Osteoblast (primary cell): ENCODE measurements at regions not wholly inside any gene's neighbourhood (a gene's known extent, or its start where the extent isn't known, plus 50 kb on each side); places are given as distances from the start of the nearest gene placed in this dataset.

Experiments
- DNase-seq: peaks from one replicate; pipeline ENCODE4 v3.0.0; 2011; ENCODE audit warnings: low spot score, mixed read lengths; ENCODE audit not compliant: insufficient read length; ENCODE audit errors: missing footprints
- H2AFZ ChIP-seq: 2 replicates; pipeline ENCODE4 v1.6.0; 2011; ENCODE audit warnings: mild to moderate bottlenecking, low read length
- H3K27ac ChIP-seq: 2 replicates; pipeline ENCODE4 v1.5.1; 2011; ENCODE audit warnings: mild to moderate bottlenecking, low read depth, low read length, moderate library complexity
- H3K27me3 ChIP-seq: 2 replicates; pipeline ENCODE4 v1.6.0; 2012; ENCODE audit warnings: mild to moderate bottlenecking, control low read depth, inconsistent platforms, low read length, moderate library complexity; ENCODE audit not compliant: insufficient read depth
- H3K36me3 ChIP-seq: 2 replicates; pipeline ENCODE4 v1.5.1; 2011; ENCODE audit warnings: mild to moderate bottlenecking, low read length, control low read depth, moderate library complexity; ENCODE audit not compliant: insufficient read depth
- H3K4me1 ChIP-seq: 2 replicates; pipeline ENCODE4 v1.5.1; 2011; ENCODE audit warnings: mild to moderate bottlenecking, low read length, control low read depth, moderate library complexity; ENCODE audit not compliant: insufficient read depth
- H3K4me2 ChIP-seq: 2 replicates; pipeline ENCODE4 v1.6.0; 2011; ENCODE audit warnings: mild to moderate bottlenecking, low read length; ENCODE audit not compliant: insufficient read depth
- H3K4me3 ChIP-seq: fragments of 200-600 bp; sonication (generic); 3 replicates; pipeline ENCODE4 v1.5.1; 2012; ENCODE audit warnings: mild to moderate bottlenecking, low read length, inconsistent platforms; ENCODE audit not compliant: insufficient read depth
- H3K79me2 ChIP-seq: 2 replicates; pipeline ENCODE4 v1.6.0; 2012; ENCODE audit warnings: mild to moderate bottlenecking, low read length, control low read depth, inconsistent platforms; ENCODE audit not compliant: insufficient read depth
- H3K9me3 ChIP-seq: 2 replicates; pipeline ENCODE4 v1.5.1; 2011; ENCODE audit warnings: low read depth, low read length, control low read depth
- H4K20me1 ChIP-seq: 2 replicates; pipeline ENCODE4 v1.6.0; 2012; ENCODE audit warnings: mild to moderate bottlenecking, low read length, control low read depth; ENCODE audit not compliant: insufficient read depth
- CTCF ChIP-seq: IDR thresholded peaks from 2 replicates; pipeline ENCODE4 v1.5.1; 2011; ENCODE audit warnings: mild to moderate bottlenecking, low read depth, low read length, moderate library complexity; ENCODE audit errors: extremely low read depth

DNA sequence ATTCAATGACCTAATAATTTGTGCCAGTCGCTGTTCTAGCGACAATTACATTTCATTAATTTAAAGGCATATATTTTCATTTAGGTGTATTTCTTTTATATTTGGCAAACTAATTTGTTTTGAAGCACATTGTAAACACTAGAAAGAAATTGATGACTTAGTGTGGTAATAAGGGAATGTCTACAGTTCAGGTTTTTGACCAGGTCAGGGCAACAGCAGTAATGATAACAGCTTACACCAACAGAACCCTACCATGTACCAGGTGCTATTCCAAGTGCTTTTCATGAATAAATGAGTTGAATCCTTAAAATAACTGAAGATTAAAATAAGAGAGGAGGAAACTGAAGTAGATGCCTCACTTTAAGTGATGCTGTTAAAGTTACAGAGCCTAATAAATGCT, 85.4 kb upstream of the SLC38A2 start:
- no peak overlapping the region for H3K4me2 ChIP-seq
- H2AFZ ChIP-seq, result no peak overlapping the region
- no peaks in the 10 kb centered on the region for H3K79me2 ChIP-seq
- no peak for TF ChIP-seq CTCF
- no peak overlapping the region for H3K4me3 ChIP-seq
- no peaks in the 10 kb centered on the region for H3K9me3 ChIP-seq
- no peak for DNase-seq
- H4K20me1 ChIP-seq, result no peaks in the 10 kb centered on the region
- H3K27me3 ChIP-seq, result no peaks in the 10 kb centered on the region
- no peak overlapping the region for H3K27ac ChIP-seq
- H3K36me3 ChIP-seq, result no peaks in the 10 kb centered on the region
- peaks cover 17% of the 10 kb centered on the region for H3K4me1 ChIP-seq

GRCh38 chr12:46456356-46457334, 84.1 kb upstream of the SLC38A2 start:
- H3K4me3 ChIP-seq, result no peak overlapping the region
- H3K27me3 ChIP-seq, result no peaks in the 10 kb centered on the region
- DNase-seq, result peak; percentile 1
- no peaks in the 10 kb centered on the region for H3K36me3 ChIP-seq
- H2AFZ ChIP-seq, result no peak overlapping the region
- H4K20me1 ChIP-seq, result no peaks in the 10 kb centered on the region
- TF ChIP-seq CTCF, result no peak
- H3K4me1 ChIP-seq, result peaks cover 12% of the 10 kb centered on the region
- no peaks in the 10 kb centered on the region for H3K79me2 ChIP-seq
- H3K27ac ChIP-seq, result no peak overlapping the region
- no peak overlapping the region for H3K4me2 ChIP-seq
- no peaks in the 10 kb centered on the region for H3K9me3 ChIP-seq

DNA sequence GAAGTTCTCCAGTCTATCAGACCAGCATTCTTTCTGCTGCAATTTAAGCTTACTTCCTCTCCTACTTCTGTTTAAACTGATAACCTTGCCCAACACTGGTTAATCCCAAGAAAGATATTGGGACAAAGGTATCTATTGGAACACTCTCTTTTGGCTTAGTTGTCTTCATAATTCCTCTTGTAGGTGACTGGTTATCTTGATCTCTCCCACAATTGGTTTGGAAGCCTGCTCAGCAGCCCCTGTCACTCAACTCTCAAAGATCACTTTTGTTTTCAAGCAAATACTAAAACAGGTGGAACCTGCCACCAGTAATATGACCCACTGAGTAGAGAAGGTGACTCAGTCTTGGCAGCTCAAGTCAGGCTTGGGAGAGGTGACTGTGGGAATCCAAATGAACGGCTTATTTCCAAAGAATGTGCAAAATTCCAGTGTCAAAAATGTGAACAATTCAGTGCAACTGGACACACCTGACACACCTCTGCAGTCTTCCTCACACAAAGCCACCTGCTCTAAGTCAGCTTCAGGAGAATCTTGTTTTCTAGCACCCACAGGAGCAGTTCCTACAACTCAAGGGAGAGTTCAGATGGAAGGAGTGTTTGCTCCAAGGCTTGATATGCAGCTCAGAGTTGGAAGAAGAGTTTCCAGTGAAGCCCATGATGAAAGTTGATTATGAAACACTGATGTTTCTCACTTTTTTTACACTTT, 83.2 kb upstream of the SLC38A2 start:
- Histone ChIP-seq H3K4me3 (no peak overlapping the region), H3K79me2 (no peaks in the 10 kb centered on the region), H2AFZ (no peak overlapping the region), H3K4me2 (no peak overlapping the region), H3K36me3 (no peaks in the 10 kb centered on the region), H3K27ac (no peak overlapping the region), H3K27me3 (no peaks in the 10 kb centered on the region), H3K4me1 (peaks cover 12% of the 10 kb centered on the region), H3K9me3 (no peaks in the 10 kb centered on the region), H4K20me1 (no peaks in the 10 kb centered on the region)
- DNase-seq, result no peak
- TF ChIP-seq CTCF, result no peak

DNA sequence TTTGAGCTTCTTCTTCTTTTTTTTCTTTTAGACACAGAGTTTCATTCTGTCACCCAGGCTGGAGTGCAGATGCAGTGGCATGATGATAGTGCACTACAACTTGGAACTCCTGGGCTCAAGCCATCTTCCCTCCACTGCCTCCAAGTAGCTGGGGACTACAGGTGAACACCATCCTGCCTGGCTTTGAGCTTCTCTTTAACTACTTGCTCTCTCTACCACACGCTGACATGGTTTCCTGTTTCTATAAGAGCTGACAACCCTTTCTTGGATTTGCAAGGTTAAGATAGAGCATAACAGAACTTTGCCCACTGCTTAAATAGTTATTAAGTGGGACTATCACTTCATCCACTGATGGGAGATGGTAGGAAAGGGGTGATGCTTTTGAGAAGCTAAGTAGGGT, 82.4 kb upstream of the SLC38A2 start:
- no peak for TF ChIP-seq CTCF
- Histone ChIP-seq H3K4me1 (peaks cover 18% of the 10 kb centered on the region), H2AFZ (no peak overlapping the region)

More for the DNA sequence above, 82.4 kb upstream of the SLC38A2 start:
- Histone ChIP-seq H3K27me3 (no peaks in the 10 kb centered on the region), H3K9me3 (no peaks in the 10 kb centered on the region), H3K4me3 (no peak overlapping the region), H4K20me1 (no peaks in the 10 kb centered on the region), H3K36me3 (no peaks in the 10 kb centered on the region), H3K4me2 (no peak overlapping the region), H3K79me2 (no peaks in the 10 kb centered on the region), H3K27ac (no peak overlapping the region)
- no peak for DNase-seq
